ENCODE measurements at regions not wholly inside any gene's neighbourhood (a gene's known extent, or its start where the extent isn't known, plus 50 kb on each side); places are given as distances from the start of the nearest gene placed in this dataset.

GRCh38 chr10:29067628-29068027 lies 221.2 kb upstream of the LYZL1 start (continued):
- no peak for TF ChIP-seq JUND (IDR thresholded peaks at IDR 0.05)
- TF ChIP-seq ATF3 (IDR thresholded peaks at IDR 0.05): no peak
- TF ChIP-seq ELF1 (IDR thresholded peaks at IDR 0.05; ENCODE audit: borderline replicate concordance, low read depth): no peak
- no peak for TF ChIP-seq YY1 (IDR thresholded peaks at IDR 0.05; ENCODE audit: extremely low read depth, insufficient replicate concordance, low read depth, low read length)
- TF ChIP-seq EZH2 (IDR thresholded peaks at IDR 0.05): no peak
- no peak for TF ChIP-seq SIN3A (IDR thresholded peaks at IDR 0.05; ENCODE audit: low read depth)
- TF ChIP-seq FOSL1 (IDR thresholded peaks at IDR 0.05; ENCODE audit: low read depth): no peak

GRCh38 chr10:29068302-29068701 lies 220.6 kb upstream of the LYZL1 start:
- Histone ChIP-seq H3K9me3 (ENCODE audit: control insufficient read depth in 1 of 2, insufficient read depth in 1 of 2, low read depth in 1 of 2, low read length in 2 of 2) (no peaks in the 10 kb centered on the region), H3K36me3 (ENCODE audit: control insufficient read depth in 1 of 2, insufficient read depth in 2 of 2, low read length in 2 of 2) (no peaks in the 10 kb centered on the region), H2AFZ (ENCODE audit: low read depth, low read length, poor library complexity, severe bottlenecking) (no peak overlapping the region), H3K4me2 (ENCODE audit: low read length) (no peak overlapping the region), H3K9me2 (ENCODE audit: insufficient read depth) (no peaks in the 10 kb centered on the region), H3K4me1 (ENCODE audit: control insufficient read depth in 1 of 2, insufficient read depth in 2 of 2, low read length in 2 of 2) (peaks cover 0 to 10% of the 10 kb centered on the region in 2 experiments; a peak in 1 of 4 replicates), H3K9ac (ENCODE audit: low read length) (no peak overlapping the region), H3K27me3 (ENCODE audit: insufficient read depth, low read length) (peaks cover 4% of the 10 kb centered on the region; the same call in 1 of the 2 replicates), H4K20me1 (ENCODE audit: insufficient read depth) (no peaks in the 10 kb centered on the region), H3K79me2 (ENCODE audit: insufficient read depth, low read length) (no peaks in the 10 kb centered on the region), H3K4me3 (replicated peaks in 1 of 2; ENCODE audit: low read depth in 1 of 2, low read length in 2 of 2) (no peak overlapping the region), H3K27ac (ENCODE audit: low read depth, low read length) (no peak overlapping the region)
- no TSS peak for BruUV-seq (replicated peaks)
- intact Hi-C loops (cut with micrococcal nuclease): no loop called here
- ChIA-PET RAD21 (ENCODE audit: low non-redundant PET in 1 of 2, low total read pairs in 2 of 2, uncharacterized antibody in 2 of 2, unreplicated experiment in 2 of 2) (no interaction called here), CTCF (interaction anchor here (0.9 kb wide), 1 partner anchor 404 kb away, joined by 4 read pairs; no protein-coding TSS in a partner anchor), POLR2A (no interaction called here)
- ATAC-seq (no peak), DNase-seq (ENCODE audit: low read depth, low spot score) (no peak)
- TF ChIP-seq SRF (IDR thresholded peaks at IDR 0.05; ENCODE audit: low read depth) (no peak), EZH2 (IDR thresholded peaks at IDR 0.05) (no peak), TCF7L2 (IDR thresholded peaks at IDR 0.05; ENCODE audit: borderline replicate concordance, extremely low read depth, insufficient read depth, insufficient read length) (no peak)

GRCh38 chr10:29068966-29069365 lies 219.9 kb upstream of the LYZL1 start:
- Histone ChIP-seq H3K4me1 (ENCODE audit: control insufficient read depth in 1 of 2, insufficient read depth in 2 of 2, low read length in 2 of 2) (peaks cover 0 to 11% of the 10 kb centered on the region in 2 experiments; a peak in 1 of 4 replicates), H3K9me3 (ENCODE audit: control insufficient read depth in 1 of 2, insufficient read depth in 1 of 2, low read depth in 1 of 2, low read length in 2 of 2) (no peaks in the 10 kb centered on the region), H3K27ac (ENCODE audit: low read depth, low read length) (no peak overlapping the region), H3K27me3 (ENCODE audit: insufficient read depth, low read length) (peaks cover 4% of the 10 kb centered on the region; the same call in 1 of the 2 replicates), H3K36me3 (ENCODE audit: control insufficient read depth in 1 of 2, insufficient read depth in 2 of 2, low read length in 2 of 2) (no peaks in the 10 kb centered on the region), H3K4me2 (ENCODE audit: low read length) (no peak overlapping the region), H3K9ac (ENCODE audit: low read length) (no peak overlapping the region), H3K79me2 (ENCODE audit: insufficient read depth, low read length) (no peaks in the 10 kb centered on the region), H4K20me1 (ENCODE audit: insufficient read depth) (no peaks in the 10 kb centered on the region), H2AFZ (ENCODE audit: low read depth, low read length, poor library complexity, severe bottlenecking) (no peak overlapping the region), H3K9me2 (ENCODE audit: insufficient read depth) (no peaks in the 10 kb centered on the region), H3K4me3 (replicated peaks in 1 of 2; ENCODE audit: low read depth in 1 of 2, low read length in 2 of 2) (no peak overlapping the region)
- RAD21 ChIA-PET (ENCODE audit: low non-redundant PET in 1 of 2, low total read pairs in 2 of 2, uncharacterized antibody in 2 of 2, unreplicated experiment in 2 of 2): no interaction called here
- CTCF ChIA-PET: no interaction called here
- ATAC-seq (no peak), DNase-seq (ENCODE audit: low read depth, low spot score) (no peak)
- no TSS peak for BruUV-seq (replicated peaks)
- POLR2A ChIA-PET: no interaction called here
- intact Hi-C loops (cut with micrococcal nuclease): no loop called here
- TF ChIP-seq EGR1 (IDR thresholded peaks at IDR 0.05; ENCODE audit: low read depth) (no peak), POLR2AphosphoS5 (IDR thresholded peaks at IDR 0.05; ENCODE audit: low read depth, low read length) (no peak), REST (IDR thresholded peaks at IDR 0.05; ENCODE audit: low read depth) (no peak), CTCF (IDR thresholded peaks at IDR 0.05 in 2 of 3, conservative IDR thresholded peaks at IDR 0.05 in 1 of 3; ENCODE audit: borderline replicate concordance in 1 of 3, insufficient read depth in 1 of 3, low read depth in 2 of 3, low read length in 2 of 3) (no peak), SIN3A (IDR thresholded peaks at IDR 0.05; ENCODE audit: low read depth) (no peak), ATF3 (IDR thresholded peaks at IDR 0.05) (no peak), POLR2A (IDR thresholded peaks at IDR 0.05; ENCODE audit: borderline replicate concordance, extremely low read depth, insufficient read depth, insufficient read length) (no peak)

Measured in HCT116 (cell line).